Uterus (tissue), 2 donors: ENCODE measurements at regions not wholly inside any gene's neighbourhood (a gene's known extent, or its start where the extent isn't known, plus 50 kb on each side); places are given as distances from the start of the nearest gene placed in this dataset.

Experiments used
- POLR2A ChIP-seq, 2 donors: fragments of 450-650 bp; IDR thresholded peaks; one replicate each; pipeline ENCODE4 v1.6.1; 2016; ENCODE audit warnings: antibody characterized with exemption in 2 of 2, mild to moderate bottlenecking in 1 of 2, moderate library complexity in 1 of 2
- TF ChIP-seq, protein P1 (sequence below), 4 experiments: fragments of 200-600 bp in 2 of 4; fragments of 450-650 bp in 2 of 4; sonication (generic) in 2 of 4; IDR thresholded peaks; one replicate each; pipeline ENCODE4 v1.5.1; 2016 to 2019; ENCODE audit warnings: antibody characterized with exemption in 4 of 4, mild to moderate bottlenecking in 2 of 4, moderate library complexity in 1 of 4

- TF ChIP-seq, protein P1, sequence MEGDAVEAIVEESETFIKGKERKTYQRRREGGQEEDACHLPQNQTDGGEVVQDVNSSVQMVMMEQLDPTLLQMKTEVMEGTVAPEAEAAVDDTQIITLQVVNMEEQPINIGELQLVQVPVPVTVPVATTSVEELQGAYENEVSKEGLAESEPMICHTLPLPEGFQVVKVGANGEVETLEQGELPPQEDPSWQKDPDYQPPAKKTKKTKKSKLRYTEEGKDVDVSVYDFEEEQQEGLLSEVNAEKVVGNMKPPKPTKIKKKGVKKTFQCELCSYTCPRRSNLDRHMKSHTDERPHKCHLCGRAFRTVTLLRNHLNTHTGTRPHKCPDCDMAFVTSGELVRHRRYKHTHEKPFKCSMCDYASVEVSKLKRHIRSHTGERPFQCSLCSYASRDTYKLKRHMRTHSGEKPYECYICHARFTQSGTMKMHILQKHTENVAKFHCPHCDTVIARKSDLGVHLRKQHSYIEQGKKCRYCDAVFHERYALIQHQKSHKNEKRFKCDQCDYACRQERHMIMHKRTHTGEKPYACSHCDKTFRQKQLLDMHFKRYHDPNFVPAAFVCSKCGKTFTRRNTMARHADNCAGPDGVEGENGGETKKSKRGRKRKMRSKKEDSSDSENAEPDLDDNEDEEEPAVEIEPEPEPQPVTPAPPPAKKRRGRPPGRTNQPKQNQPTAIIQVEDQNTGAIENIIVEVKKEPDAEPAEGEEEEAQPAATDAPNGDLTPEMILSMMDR (IDR thresholded peaks at IDR 0.05): no peak
- TF ChIP-seq POLR2A (IDR thresholded peaks at IDR 0.05): no peak
These were observed 312.4 kb upstream of the SMARCA2 start for GRCh38 chr9:1702701-1703100.
